B cell (primary cell): ENCODE measurements at regions not wholly inside any gene's neighbourhood (a gene's known extent, or its start where the extent isn't known, plus 50 kb on each side); places are given as distances from the start of the nearest gene placed in this dataset.

Experiments used
- ATAC-seq: fragments of 200-7000 bp; cut with Tn5 transposase; one replicate; pipeline ENCODE4 v1.10.0; 2021; ENCODE audit warnings: low read depth, mild to moderate bottlenecking, moderate number of reproducible peaks, moderate library complexity
- CTCF ChIA-PET: fragments of 350-600 bp; sonication (Branson Sonifier 250); formaldehyde crosslinking; loops from one replicate; lab custom pipeline; 2021; ENCODE audit warnings: antibody characterized with exemption, inconsistent platforms; lab: Charles Lee
- POLR2A ChIA-PET: fragments of 350-600 bp; sonication (Branson Sonifier 250); formaldehyde crosslinking; loops from one replicate; lab custom pipeline; 2021; ENCODE audit warnings: antibody characterized with exemption; lab: Charles Lee
- DNase-seq: peaks from one replicate; pipeline ENCODE4 v3.0.0; 2013
- H2AFZ ChIP-seq: 2 replicates; pipeline ENCODE4 v1.6.1; 2012; ENCODE audit warnings: mild to moderate bottlenecking, low read depth, low read length; ENCODE audit not compliant: insufficient read depth, poor library complexity, severe bottlenecking
- H3K27ac ChIP-seq, 2 donors: 1 replicate in 1 of 2; 2 replicates in 1 of 2; pipeline ENCODE4 v1.5.1; 2012 to 2013; ENCODE audit warnings: low read length in 2 of 2, mild to moderate bottlenecking in 2 of 2, moderate library complexity in 1 of 2
- H3K27me3 ChIP-seq, 4 experiments: fragments of 200-600 bp in 1 of 4; sonication (generic) in 1 of 4; replicated peaks in 1 of 4; 1 replicate in 2 of 4; 2 replicates in 2 of 4; pipeline versions ENCODE4 v1.6.1 to v1.7.0; 2013 to 2016; ENCODE audit warnings: low read length in 3 of 4, mild to moderate bottlenecking in 2 of 4, mixed read lengths in 1 of 4, moderate library complexity in 1 of 4; ENCODE audit not compliant: insufficient read depth in 4 of 4, control insufficient read depth in 3 of 4; ENCODE audit errors: control extremely low read depth in 1 of 4
- H3K36me3 ChIP-seq, 2 experiments: replicated peaks in 1 of 2; 1 replicate in 1 of 2; 2 replicates in 1 of 2; pipeline versions ENCODE4 v1.6.1 to v1.7.1; 2013; ENCODE audit warnings: low read length in 1 of 2; ENCODE audit not compliant: insufficient read depth in 2 of 2, control insufficient read depth in 1 of 2; ENCODE audit errors: control extremely low read depth in 1 of 2, extremely low read depth in 1 of 2
- H3K4me1 ChIP-seq, 2 donors: fragments of 200-600 bp in 1 of 2; sonication (generic) in 1 of 2; 1 replicate in 1 of 2; 2 replicates in 1 of 2; pipeline versions ENCODE4 v1.5.1 to v1.6.1; 2013 to 2017; ENCODE audit warnings: low read length in 2 of 2; ENCODE audit not compliant: control insufficient read depth in 2 of 2, insufficient read depth in 2 of 2
- H3K4me2 ChIP-seq: replicated peaks from 2 replicates; pipeline ENCODE3; 2012; ENCODE audit warnings: mild to moderate bottlenecking, low read depth, low read length; ENCODE audit not compliant: poor library complexity, severe bottlenecking
- H3K4me3 ChIP-seq, 5 experiments: fragments of 200-600 bp in 1 of 5; sonication (generic) in 1 of 5; 1 replicate in 3 of 5; 2 replicates in 2 of 5; pipeline versions ENCODE4 v1.5.1 to v1.7.0; 2011 to 2016; ENCODE audit warnings: low read length in 4 of 5, mild to moderate bottlenecking in 4 of 5, low read depth in 2 of 5, control low read depth in 1 of 5, moderate library complexity in 1 of 5; ENCODE audit not compliant: insufficient read depth in 1 of 5; ENCODE audit errors: control extremely low read depth in 1 of 5, extremely low read depth in 1 of 5
- H3K79me2 ChIP-seq: fragments of 200-600 bp; sonication (generic); one replicate; pipeline ENCODE4 v1.6.0; 2016; ENCODE audit warnings: low read length; ENCODE audit not compliant: control insufficient read depth, insufficient read depth
- H3K9ac ChIP-seq: fragments of 200-600 bp; sonication (generic); 2 replicates; pipeline ENCODE4 v1.6.1; 2017; ENCODE audit warnings: mild to moderate bottlenecking, low read length, moderate library complexity
- H3K9me3 ChIP-seq, 3 donors: one replicate each; pipeline versions ENCODE4 v1.6.1 to v1.7.1; 2013; ENCODE audit warnings: low read length in 2 of 3; ENCODE audit not compliant: control insufficient read depth in 2 of 3, insufficient read depth in 1 of 3; ENCODE audit errors: control extremely low read depth in 1 of 3
- H4K20me1 ChIP-seq: 2 replicates; pipeline ENCODE4 v1.6.0; 2012; ENCODE audit warnings: mild to moderate bottlenecking, low read length; ENCODE audit not compliant: insufficient read depth, control insufficient read depth, poor library complexity, severe bottlenecking
- H3K27ac Mint-ChIP-seq: one replicate; pipeline ENCODE4 v1.8.0; 2021; ENCODE audit warnings: mixed read lengths
- H3K27me3 Mint-ChIP-seq: one replicate; pipeline ENCODE4 v1.8.0; 2021; ENCODE audit warnings: mixed read lengths
- H3K4me1 Mint-ChIP-seq: one replicate; pipeline ENCODE4 v1.8.0; 2021; ENCODE audit warnings: mixed read lengths
- H3K4me3 Mint-ChIP-seq: one replicate; pipeline ENCODE4 v1.8.0; 2021; ENCODE audit warnings: mixed read lengths
- H3K9me3 Mint-ChIP-seq: one replicate; pipeline ENCODE4 v1.8.0; 2022; ENCODE audit warnings: mixed read lengths; ENCODE audit not compliant: insufficient read depth
- EZH2 ChIP-seq: IDR thresholded peaks from 2 replicates; pipeline ENCODE4 v1.6.1; 2012; ENCODE audit warnings: borderline replicate concordance, low read depth, mild to moderate bottlenecking, moderate library complexity, low read length; ENCODE audit not compliant: insufficient read depth, poor library complexity, severe bottlenecking
- WGBS: methylation state at CpG from one replicate; pipeline ENCODE4 v1.1.5; 2013; ENCODE audit warnings: missing lambda C conversion rate; ENCODE audit not compliant: insufficient coverage; 5-methylcytosine and 5-hydroxymethylcytosine counted together
- intact Hi-C: fragments of 100-400 bp; cut with micrococcal nuclease; formaldehyde crosslinking; loops from one replicate; pipeline ENCODE4 v1.10.0; 2022
- TF ChIP-seq, protein P1 (sequence below): fragments of 200-600 bp; IDR thresholded peaks from one replicate; pipeline ENCODE4 v1.8.0; 2022; ENCODE audit warnings: antibody characterized with exemption, mild to moderate bottlenecking

DNA sequence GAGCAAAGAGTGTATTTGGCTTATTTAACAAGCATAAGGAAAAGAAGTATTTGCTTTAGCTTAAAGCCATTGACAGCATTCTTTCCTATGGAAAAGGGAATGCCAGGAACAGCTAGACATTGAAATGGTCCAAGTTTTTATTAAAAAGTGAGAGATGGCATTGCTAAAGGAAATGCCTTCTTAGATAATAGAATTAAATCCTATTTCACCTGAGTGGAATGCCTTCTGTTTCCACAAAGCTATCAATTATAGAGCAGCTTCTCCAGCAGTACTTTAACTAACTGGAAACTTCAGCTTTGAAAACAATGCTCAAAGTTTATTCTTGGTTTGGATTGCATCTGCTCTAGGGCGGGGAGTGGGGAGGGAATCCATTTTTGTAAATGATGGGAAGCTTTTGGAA, 85.1 kb upstream of the CNKSR3 start:
- ATAC-seq (no peak), DNase-seq (no peak)
- no peaks in the 10 kb centered on the region for H3K27me3 Mint-ChIP-seq
- Histone ChIP-seq H4K20me1 (no peaks in the 10 kb centered on the region), H2AFZ (no peak overlapping the region), H3K4me3 (no peak overlapping the region), H3K4me2 (no peak overlapping the region), H3K36me3 (no peaks in the 10 kb centered on the region), H3K4me1 (no peaks in the 10 kb centered on the region), H3K27ac (no peak overlapping the region), H3K27me3 (no peaks in the 10 kb centered on the region), H3K9me3 (no peaks in the 10 kb centered on the region), H3K9ac (no peak overlapping the region), H3K79me2 (no peaks in the 10 kb centered on the region)
- intact Hi-C loops: no loop called here
- CTCF ChIA-PET: no interaction called here
- H3K4me3 Mint-ChIP-seq: no peak overlapping the region
- POLR2A ChIA-PET: no interaction called here
- H3K9me3 Mint-ChIP-seq: peaks cover 1% of the 10 kb centered on the region
- TF ChIP-seq, protein P1, sequence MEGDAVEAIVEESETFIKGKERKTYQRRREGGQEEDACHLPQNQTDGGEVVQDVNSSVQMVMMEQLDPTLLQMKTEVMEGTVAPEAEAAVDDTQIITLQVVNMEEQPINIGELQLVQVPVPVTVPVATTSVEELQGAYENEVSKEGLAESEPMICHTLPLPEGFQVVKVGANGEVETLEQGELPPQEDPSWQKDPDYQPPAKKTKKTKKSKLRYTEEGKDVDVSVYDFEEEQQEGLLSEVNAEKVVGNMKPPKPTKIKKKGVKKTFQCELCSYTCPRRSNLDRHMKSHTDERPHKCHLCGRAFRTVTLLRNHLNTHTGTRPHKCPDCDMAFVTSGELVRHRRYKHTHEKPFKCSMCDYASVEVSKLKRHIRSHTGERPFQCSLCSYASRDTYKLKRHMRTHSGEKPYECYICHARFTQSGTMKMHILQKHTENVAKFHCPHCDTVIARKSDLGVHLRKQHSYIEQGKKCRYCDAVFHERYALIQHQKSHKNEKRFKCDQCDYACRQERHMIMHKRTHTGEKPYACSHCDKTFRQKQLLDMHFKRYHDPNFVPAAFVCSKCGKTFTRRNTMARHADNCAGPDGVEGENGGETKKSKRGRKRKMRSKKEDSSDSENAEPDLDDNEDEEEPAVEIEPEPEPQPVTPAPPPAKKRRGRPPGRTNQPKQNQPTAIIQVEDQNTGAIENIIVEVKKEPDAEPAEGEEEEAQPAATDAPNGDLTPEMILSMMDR: no peak
- no peak for TF ChIP-seq EZH2
- H3K4me1 Mint-ChIP-seq: no peaks in the 10 kb centered on the region
- H3K27ac Mint-ChIP-seq: no peak overlapping the region
- WGBS: 100% methylated on average over 1 of the region's 1 CpG

DNA sequence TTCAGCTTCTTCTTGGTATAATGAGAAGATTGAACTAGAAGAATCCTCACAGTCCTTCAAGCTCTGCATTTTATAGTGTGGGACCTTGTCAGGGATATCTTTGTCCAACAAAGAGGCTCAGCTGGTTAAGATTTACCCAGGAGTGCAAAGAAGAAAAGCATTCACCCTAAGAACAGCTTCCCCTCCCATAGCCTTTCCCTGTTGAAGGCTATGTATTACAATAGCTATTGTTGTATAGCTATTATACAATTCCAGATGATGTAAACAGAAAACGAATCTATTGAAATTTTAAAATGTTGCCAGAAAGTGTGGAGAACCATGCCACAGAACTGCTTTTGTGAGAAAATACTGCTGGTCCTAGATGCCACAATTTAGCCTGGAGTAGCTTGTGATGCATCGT, 85.5 kb upstream of the CNKSR3 start:
- Mint-ChIP-seq H3K4me3 (no peak overlapping the region), H3K27ac (no peak overlapping the region), H3K9me3 (peaks cover 2% of the 10 kb centered on the region), H3K27me3 (no peaks in the 10 kb centered on the region), H3K4me1 (no peaks in the 10 kb centered on the region)
- Histone ChIP-seq H3K79me2 (no peaks in the 10 kb centered on the region), H3K9ac (no peak overlapping the region), H3K27me3 (no peaks in the 10 kb centered on the region), H3K9me3 (no peaks in the 10 kb centered on the region), H3K4me2 (no peak overlapping the region), H4K20me1 (no peaks in the 10 kb centered on the region), H3K36me3 (no peaks in the 10 kb centered on the region), H3K4me1 (no peaks in the 10 kb centered on the region), H3K27ac (no peak overlapping the region), H2AFZ (no peak overlapping the region), H3K4me3 (no peak overlapping the region)
- TF ChIP-seq EZH2: no peak
- TF ChIP-seq, protein P1: no peak
- WGBS: 100% methylated on average over 2 of the region's 2 CpGs
- intact Hi-C loops: no loop called here
- CTCF ChIA-PET: no interaction called here
- POLR2A ChIA-PET: no interaction called here
- no peak for ATAC-seq
- no peak for DNase-seq
